Vagina (tissue), 2 donors: ENCODE measurements at regions not wholly inside any gene's neighbourhood (a gene's known extent, or its start where the extent isn't known, plus 50 kb on each side); places are given as distances from the start of the nearest gene placed in this dataset.

Source experiments
- DNase-seq, 2 donors: peaks; one replicate each; pipeline ENCODE4 v3.0.0-alpha.2; 2017; ENCODE audit errors: extremely low spot score in 2 of 2
- H3K27ac ChIP-seq: fragments of 200-600 bp; sonication (generic); one replicate; pipeline ENCODE4 v1.5.1; 2019
- H3K27me3 ChIP-seq: fragments of 200-600 bp; sonication (generic); one replicate; pipeline ENCODE4 v1.5.1; 2019
- H3K36me3 ChIP-seq, 2 donors: fragments of 200-600 bp; sonication (generic); one replicate each; pipeline ENCODE4 v1.5.1; 2017 to 2019
- H3K4me1 ChIP-seq: fragments of 200-600 bp; sonication (generic); one replicate; pipeline ENCODE4 v1.5.1; 2019
- H3K4me3 ChIP-seq, 2 donors: fragments of 200-600 bp; sonication (generic); 1 replicate in 1 of 2; 2 replicates in 1 of 2; pipeline ENCODE4 v1.5.1; 2016 to 2019
- H3K9me3 ChIP-seq: fragments of 200-600 bp; sonication (generic); one replicate; pipeline ENCODE4 v1.5.1; 2019
- CTCF ChIP-seq, 3 experiments: fragments of 450-650 bp in 2 of 3; fragments of 200-600 bp in 1 of 3; sonication (generic) in 1 of 3; IDR thresholded peaks; one replicate each; pipeline ENCODE4 v1.5.1; 2017 to 2019; ENCODE audit warnings: antibody characterized with exemption in 3 of 3, mild to moderate bottlenecking in 2 of 3, moderate library complexity in 2 of 3
- POLR2A ChIP-seq, 2 donors: fragments of 450-650 bp; IDR thresholded peaks; one replicate each; pipeline ENCODE4 v1.6.1; 2017; ENCODE audit warnings: antibody characterized with exemption in 2 of 2, mild to moderate bottlenecking in 2 of 2, moderate library complexity in 2 of 2
- POLR2AphosphoS5 ChIP-seq, 2 donors: sonication (generic); formaldehyde crosslinking; IDR thresholded peaks; one replicate each; pipeline ENCODE4 v1.9.0; 2017; ENCODE audit warnings: antibody characterized with exemption in 2 of 2, mild to moderate bottlenecking in 2 of 2, low read depth in 1 of 2; ENCODE audit not compliant: insufficient read depth in 1 of 2
- intact Hi-C: fragments of 100-400 bp; cut with DNase I; formaldehyde crosslinking; loops from one replicate; pipeline ENCODE4 v1.15.1; 2023

GRCh38 chr1:22212400-22213233 lies 69.7 kb upstream of the WNT4 start:
- no peaks in the 10 kb centered on the region for H3K27me3 ChIP-seq
- intact Hi-C loops, result no loop called here
- no peaks in the 10 kb centered on the region for H3K4me1 ChIP-seq
- no peaks in the 10 kb centered on the region for H3K36me3 ChIP-seq
- no peaks in the 10 kb centered on the region for H3K9me3 ChIP-seq
- no peak overlapping the region for H3K27ac ChIP-seq
- no peak overlapping the region for H3K4me3 ChIP-seq
- DNase-seq, result no peak
- TF ChIP-seq CTCF (IDR thresholded peaks at IDR 0.05) (no peak), POLR2AphosphoS5 (IDR thresholded peaks at IDR 0.05; ENCODE audit: insufficient read depth in 1 of 2, low read depth in 1 of 2) (no peak), POLR2A (IDR thresholded peaks at IDR 0.05) (no peak)

- Histone ChIP-seq H3K27me3 (no peaks in the 10 kb centered on the region), H3K27ac (no peak overlapping the region), H3K4me3 (no peak overlapping the region), H3K4me1 (no peaks in the 10 kb centered on the region), H3K36me3 (no peaks in the 10 kb centered on the region), H3K9me3 (no peaks in the 10 kb centered on the region)
- TF ChIP-seq CTCF (IDR thresholded peaks at IDR 0.05) (no peak), POLR2AphosphoS5 (IDR thresholded peaks at IDR 0.05; ENCODE audit: insufficient read depth in 1 of 2, low read depth in 1 of 2) (no peak), POLR2A (IDR thresholded peaks at IDR 0.05) (no peak)
- DNase-seq, result no peak
- intact Hi-C loops, result no loop called here
Observed at GRCh38 chr1:22216210-22216883, 73.5 kb upstream of the WNT4 start.

DNA sequence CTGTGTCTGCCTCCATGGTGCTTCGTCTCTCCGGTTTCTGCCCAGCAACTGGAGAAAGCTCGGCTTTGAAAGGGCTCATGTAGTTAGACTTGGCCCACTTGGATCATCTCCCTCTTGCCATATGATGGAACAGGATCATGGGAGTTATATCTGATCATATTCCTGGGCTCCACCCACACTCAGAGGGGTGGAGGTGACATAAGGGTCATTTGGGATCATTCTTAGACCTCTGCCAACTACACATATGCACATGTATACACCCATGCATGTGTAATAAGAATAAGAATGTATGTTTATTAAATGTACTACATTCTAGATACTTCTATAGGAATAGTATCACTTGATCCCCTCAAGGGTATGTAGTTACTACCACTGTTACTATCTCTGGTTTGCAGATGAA lies 74.1 kb upstream of the WNT4 start:
- Histone ChIP-seq H3K36me3 (no peaks in the 10 kb centered on the region), H3K27ac (no peak overlapping the region), H3K4me3 (no peak overlapping the region), H3K27me3 (no peaks in the 10 kb centered on the region), H3K9me3 (no peaks in the 10 kb centered on the region), H3K4me1 (no peaks in the 10 kb centered on the region)
- DNase-seq, result no peak
- TF ChIP-seq POLR2A (IDR thresholded peaks at IDR 0.05), result no peak
- no peak for TF ChIP-seq POLR2AphosphoS5 (IDR thresholded peaks at IDR 0.05; ENCODE audit: insufficient read depth in 1 of 2, low read depth in 1 of 2)
- TF ChIP-seq CTCF (IDR thresholded peaks at IDR 0.05), result no peak
- intact Hi-C loops, result no loop called here

GRCh38 chr1:22217811-22218460 lies 75.0 kb upstream of the WNT4 start:
- intact Hi-C loops, result no loop called here
- DNase-seq, result no peak
- Histone ChIP-seq H3K27ac (no peak overlapping the region), H3K4me1 (no peaks in the 10 kb centered on the region), H3K27me3 (no peaks in the 10 kb centered on the region), H3K4me3 (no peak overlapping the region), H3K9me3 (no peaks in the 10 kb centered on the region), H3K36me3 (no peaks in the 10 kb centered on the region)
- TF ChIP-seq POLR2AphosphoS5 (IDR thresholded peaks at IDR 0.05; ENCODE audit: insufficient read depth in 1 of 2, low read depth in 1 of 2) (no peak), CTCF (IDR thresholded peaks at IDR 0.05) (no peak), POLR2A (IDR thresholded peaks at IDR 0.05) (no peak)
